ENCODE measurements at regions not wholly inside any gene's neighbourhood (a gene's known extent, or its start where the extent isn't known, plus 50 kb on each side); places are given as distances from the start of the nearest gene placed in this dataset.
A peak's percentile ranks its signal among the peaks of the same experiment; 100 is the strongest.

DNA sequence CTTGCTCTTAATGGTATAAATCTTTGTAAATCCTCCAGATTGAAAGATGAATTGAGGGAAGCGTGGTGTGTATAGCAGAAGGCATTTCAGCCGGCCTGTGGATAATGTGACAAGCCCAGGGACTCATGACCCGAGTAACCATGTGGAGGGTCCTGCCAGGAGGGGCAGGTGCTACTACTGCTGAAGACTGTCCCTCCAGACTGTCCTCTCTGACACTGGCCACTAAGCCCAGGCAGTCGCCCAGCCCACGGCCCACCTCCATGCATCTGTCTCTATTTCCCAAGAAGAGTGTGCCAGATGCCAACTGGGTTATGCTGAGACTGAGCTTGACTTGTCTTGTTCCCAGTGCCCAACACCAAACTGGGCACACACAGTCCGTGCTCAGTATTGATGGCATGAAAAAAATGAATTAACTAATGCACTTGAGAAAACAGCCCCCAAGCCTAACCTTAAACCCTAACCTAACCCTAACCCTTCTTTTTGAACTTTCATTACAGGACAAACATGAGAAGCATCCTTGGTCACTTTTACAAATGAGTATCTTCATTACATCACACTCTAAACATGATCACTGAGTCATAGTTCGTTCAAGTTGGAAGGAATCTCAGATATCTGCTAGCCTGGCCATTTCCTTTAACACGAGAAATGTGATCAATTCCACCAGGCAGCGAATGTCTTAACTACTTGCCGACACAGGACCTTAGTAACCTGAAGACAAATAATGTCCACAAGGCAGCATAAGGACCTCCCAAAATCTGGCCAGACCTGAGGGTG lies 182.2 kb upstream of the RREB1 start:
- H3K4me3 ChIP-seq: no peak overlapping the region
- no peaks in the 10 kb centered on the region for H3K36me3 ChIP-seq
- peak overlapping the region; percentile 71 to 87 (median 80) for H3K27ac ChIP-seq
- peaks cover 19 to 75% (median 35%) of the 10 kb centered on the region in 3 donors for H3K4me1 ChIP-seq
- 63 to 65% methylated on average over 10 of the region's 10 CpGs for WGBS, 2 donors
- H3K9me3 ChIP-seq: no peaks in the 10 kb centered on the region
- no peak for DNase-seq
- no peak for TF ChIP-seq POLR2A (IDR thresholded peaks at IDR 0.05)
- TF ChIP-seq, protein P1, sequence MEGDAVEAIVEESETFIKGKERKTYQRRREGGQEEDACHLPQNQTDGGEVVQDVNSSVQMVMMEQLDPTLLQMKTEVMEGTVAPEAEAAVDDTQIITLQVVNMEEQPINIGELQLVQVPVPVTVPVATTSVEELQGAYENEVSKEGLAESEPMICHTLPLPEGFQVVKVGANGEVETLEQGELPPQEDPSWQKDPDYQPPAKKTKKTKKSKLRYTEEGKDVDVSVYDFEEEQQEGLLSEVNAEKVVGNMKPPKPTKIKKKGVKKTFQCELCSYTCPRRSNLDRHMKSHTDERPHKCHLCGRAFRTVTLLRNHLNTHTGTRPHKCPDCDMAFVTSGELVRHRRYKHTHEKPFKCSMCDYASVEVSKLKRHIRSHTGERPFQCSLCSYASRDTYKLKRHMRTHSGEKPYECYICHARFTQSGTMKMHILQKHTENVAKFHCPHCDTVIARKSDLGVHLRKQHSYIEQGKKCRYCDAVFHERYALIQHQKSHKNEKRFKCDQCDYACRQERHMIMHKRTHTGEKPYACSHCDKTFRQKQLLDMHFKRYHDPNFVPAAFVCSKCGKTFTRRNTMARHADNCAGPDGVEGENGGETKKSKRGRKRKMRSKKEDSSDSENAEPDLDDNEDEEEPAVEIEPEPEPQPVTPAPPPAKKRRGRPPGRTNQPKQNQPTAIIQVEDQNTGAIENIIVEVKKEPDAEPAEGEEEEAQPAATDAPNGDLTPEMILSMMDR (IDR thresholded peaks at IDR 0.05): no peak
- intact Hi-C loops (cut with DNase I): no loop called here
- no peaks in the 10 kb centered on the region for H3K27me3 ChIP-seq

DNA sequence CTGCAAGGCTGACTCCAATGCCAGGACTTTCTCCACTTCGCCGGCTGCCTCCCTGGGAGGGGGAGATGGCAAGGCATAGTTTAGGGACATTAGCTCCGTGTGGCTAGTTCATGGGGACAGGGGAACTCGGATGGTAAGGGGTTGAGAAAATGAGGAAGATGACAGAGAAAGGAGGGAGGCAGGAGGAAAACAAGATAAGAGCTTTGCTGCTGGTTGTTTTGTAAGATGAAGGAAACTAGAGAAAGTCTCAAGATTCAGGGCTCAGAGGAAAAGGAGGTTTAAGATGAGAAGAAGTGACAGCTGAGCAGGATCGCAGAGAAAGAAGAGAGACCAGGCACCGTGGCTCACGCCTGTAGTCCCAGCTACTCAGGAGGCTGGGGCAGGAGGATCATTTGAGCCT lies 180.9 kb upstream of the RREB1 start:
- Histone ChIP-seq H3K27me3 (no peaks in the 10 kb centered on the region), H3K4me3 (no peak overlapping the region), H3K4me1 (peaks cover 30 to 79% (median 45%) of the 10 kb centered on the region in 3 donors), H3K27ac (peak overlapping the region in 2 of 4 donors; percentile 43 to 60), H3K9me3 (no peaks in the 10 kb centered on the region), H3K36me3 (no peaks in the 10 kb centered on the region)
- intact Hi-C loops (cut with DNase I): no loop called here
- WGBS, 2 donors: 82 to 85% methylated on average over 7 of the region's 7 CpGs
- DNase-seq: no peak
- TF ChIP-seq, protein P1 (IDR thresholded peaks at IDR 0.05): no peak
- TF ChIP-seq POLR2A (IDR thresholded peaks at IDR 0.05): no peak

DNA sequence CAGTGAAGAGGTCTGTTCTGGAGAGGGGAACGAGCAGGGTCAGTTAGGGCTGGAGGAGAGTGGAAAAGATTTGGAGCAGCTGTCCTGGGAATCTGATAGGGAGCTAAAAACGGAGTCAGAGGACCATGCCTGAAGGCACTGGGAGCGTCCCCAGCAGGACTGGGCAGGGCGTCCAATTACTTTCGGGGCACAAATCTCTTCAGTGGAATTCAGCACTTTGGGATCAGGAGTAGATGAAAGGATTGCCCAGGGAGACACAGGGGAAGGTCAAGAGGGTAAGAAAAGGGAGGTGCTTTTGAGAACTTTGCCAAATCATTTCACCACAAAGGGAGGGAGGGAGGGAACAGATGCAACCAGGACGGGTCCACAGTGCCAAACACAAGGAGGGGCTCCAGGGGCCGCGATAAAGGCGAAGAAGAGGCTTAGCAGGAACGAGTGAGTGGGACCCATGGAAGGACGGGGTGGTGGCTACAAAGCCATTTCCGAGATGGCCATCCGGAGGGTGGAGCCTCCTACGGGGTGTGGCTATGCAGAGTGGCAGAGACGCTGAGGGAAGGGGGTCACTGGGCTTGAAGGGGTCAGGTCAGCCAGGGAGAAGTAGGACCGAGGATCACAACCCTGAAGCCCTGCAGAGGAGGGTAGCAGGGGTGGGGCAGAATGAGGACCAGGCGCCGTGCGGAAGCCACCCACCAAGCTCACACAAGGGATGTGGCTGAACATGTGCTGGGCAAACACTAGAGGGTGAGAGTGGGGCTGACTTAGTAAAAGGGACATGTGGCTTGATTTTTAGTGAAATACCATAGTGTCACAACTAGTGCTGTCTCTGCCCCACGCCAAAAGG lies 180.0 kb upstream of the RREB1 start:
- Histone ChIP-seq H3K27me3 (no peaks in the 10 kb centered on the region), H3K9me3 (no peaks in the 10 kb centered on the region), H3K27ac (peak overlapping the region; percentile 39 to 62 (median 52)), H3K4me3 (peak overlapping the region in 3 of 4 donors; percentile 9 to 40 (median 18)), H3K36me3 (no peaks in the 10 kb centered on the region), H3K4me1 (peaks cover 30 to 80% (median 45%) of the 10 kb centered on the region in 3 donors)
- 39 to 41% methylated on average over 20 of the region's 20 CpGs for WGBS, 2 donors
- TF ChIP-seq, protein P1 (IDR thresholded peaks at IDR 0.05): peak in 2 of 6 experiments; percentile 11 to 18
- TF ChIP-seq POLR2A (IDR thresholded peaks at IDR 0.05): no peak
- intact Hi-C loops (cut with DNase I): no loop called here
- no peak for DNase-seq

DNA sequence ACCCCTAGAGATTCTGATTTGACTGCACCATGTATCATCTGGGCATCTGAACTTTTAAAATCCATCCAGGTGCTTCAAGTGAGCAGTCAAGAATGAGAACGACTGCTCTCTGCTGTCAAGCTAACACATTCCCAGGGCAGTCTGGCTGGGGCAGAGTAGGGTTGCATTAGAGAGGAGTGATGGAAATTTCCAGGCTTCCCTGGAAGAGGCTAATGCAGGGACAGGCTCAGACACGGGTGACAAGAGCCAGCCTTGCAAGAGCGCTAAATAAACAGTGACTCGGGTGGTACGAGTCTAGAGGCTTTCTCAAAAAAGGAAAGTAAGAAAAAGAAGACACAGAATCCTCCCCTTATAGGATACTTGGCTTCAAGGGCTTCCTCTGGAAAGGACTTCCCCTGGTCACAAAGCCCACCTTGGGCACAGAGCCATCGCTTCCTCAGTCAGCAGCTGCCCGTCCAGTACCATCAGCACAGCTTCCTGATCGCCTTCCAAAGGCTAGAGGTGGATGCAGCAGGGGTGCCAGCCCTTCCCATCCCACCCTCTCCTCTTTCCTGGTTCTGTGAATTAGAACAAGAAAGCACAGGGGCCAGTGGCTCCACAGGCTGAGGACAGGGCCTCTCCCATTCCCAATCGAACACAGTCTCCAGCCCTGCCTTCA lies 177.4 kb upstream of the RREB1 start:
- Histone ChIP-seq H3K27me3 (no peaks in the 10 kb centered on the region), H3K36me3 (no peaks in the 10 kb centered on the region), H3K4me1 (peaks cover 25 to 57% (median 39%) of the 10 kb centered on the region in 3 donors), H3K4me3 (no peak overlapping the region), H3K27ac (peak overlapping the region; percentile 39 to 61 (median 50)), H3K9me3 (no peaks in the 10 kb centered on the region)
- TF ChIP-seq POLR2A (IDR thresholded peaks at IDR 0.05): no peak
- TF ChIP-seq, protein P1 (IDR thresholded peaks at IDR 0.05): peak in 1 of 6 experiments; percentile 11
- DNase-seq: no peak
- 51 to 68% methylated on average over 9 of the region's 9 CpGs for WGBS, 2 donors
- intact Hi-C loops (cut with DNase I): no loop called here

All from esophagus squamous epithelium (tissue), 5 donors.